Natural killer cell (primary cell): ENCODE measurements at regions not wholly inside any gene's neighbourhood (a gene's known extent, or its start where the extent isn't known, plus 50 kb on each side); places are given as distances from the start of the nearest gene placed in this dataset.

ENCODE experiments used
- ATAC-seq, 3 donors: fragments of 150-1000 bp in 2 of 3; fragments of 200-7000 bp in 1 of 3; cut with Tn5 transposase; 1 replicate in 1 of 3; 2 replicates in 2 of 3; pipeline ENCODE4 v1.10.0; 2021; ENCODE audit warnings: mild to moderate bottlenecking in 2 of 3, moderate library complexity in 2 of 3
- DNase-seq, 2 donors: peaks; one replicate each; pipeline versions ENCODE4 v3.0.0 to v3.0.0-alpha.2; 2013 to 2021; ENCODE audit warnings: mixed read lengths in 1 of 2
- H3K27ac ChIP-seq: one replicate; pipeline ENCODE4 v1.5.1; 2013; ENCODE audit warnings: mild to moderate bottlenecking, low read length
- H3K27me3 ChIP-seq: one replicate; pipeline ENCODE4 v1.6.1; 2013; ENCODE audit warnings: low read length; ENCODE audit not compliant: control insufficient read depth, insufficient read depth
- H3K36me3 ChIP-seq: one replicate; pipeline ENCODE4 v1.6.1; 2013; ENCODE audit warnings: low read length; ENCODE audit not compliant: control insufficient read depth, insufficient read depth
- H3K4me1 ChIP-seq: one replicate; pipeline ENCODE4 v1.6.1; 2013; ENCODE audit warnings: low read length; ENCODE audit not compliant: control insufficient read depth, insufficient read depth
- H3K4me3 ChIP-seq: one replicate; pipeline ENCODE4 v1.5.1; 2013; ENCODE audit warnings: low read length
- H3K9me3 ChIP-seq: one replicate; pipeline ENCODE4 v1.6.1; 2013; ENCODE audit warnings: low read length; ENCODE audit not compliant: control insufficient read depth, insufficient read depth
- H3K27ac Mint-ChIP-seq, 2 donors: one replicate each; pipeline ENCODE4 v1.8.0; 2022; ENCODE audit warnings: mild to moderate bottlenecking in 2 of 2, mixed read lengths in 2 of 2, moderate library complexity in 1 of 2
- H3K27me3 Mint-ChIP-seq, 2 donors: one replicate each; pipeline ENCODE4 v1.8.0; 2022; ENCODE audit warnings: low read depth in 2 of 2, mixed read lengths in 2 of 2
- H3K36me3 Mint-ChIP-seq: one replicate; pipeline ENCODE4 v1.8.0; 2022; ENCODE audit warnings: mixed read lengths
- H3K4me1 Mint-ChIP-seq, 2 donors: one replicate each; pipeline ENCODE4 v1.8.0; 2022; ENCODE audit warnings: mixed read lengths in 2 of 2
- H3K4me3 Mint-ChIP-seq: one replicate; pipeline ENCODE4 v1.8.0; 2022; ENCODE audit warnings: mild to moderate bottlenecking, moderate library complexity, mixed read lengths
- H3K9me3 Mint-ChIP-seq, 2 donors: one replicate each; pipeline ENCODE4 v1.8.0; 2022; ENCODE audit warnings: mixed read lengths in 2 of 2
- CTCF ChIP-seq: fragments of 200-600 bp; IDR thresholded peaks from one replicate; pipeline ENCODE4 v1.8.0; 2022; ENCODE audit warnings: antibody characterized with exemption
- WGBS: methylation state at CpG from one replicate; pipeline ENCODE4 v1.1.7; 2013; ENCODE audit warnings: missing lambda C conversion rate; ENCODE audit not compliant: insufficient coverage; 5-methylcytosine and 5-hydroxymethylcytosine counted together
- intact Hi-C: fragments of 100-400 bp; cut with micrococcal nuclease; formaldehyde crosslinking; loops from one replicate; pipeline ENCODE4 v1.14.2; 2022

- H3K27ac ChIP-seq: no peak overlapping the region
- Mint-ChIP-seq H3K9me3 (no peaks in the 10 kb centered on the region), H3K4me3 (no peak overlapping the region), H3K36me3 (no peaks in the 10 kb centered on the region), H3K4me1 (no peaks in the 10 kb centered on the region), H3K27ac (no peak overlapping the region), H3K27me3 (peaks cover 4 to 9% of the 10 kb centered on the region in 2 donors)
- 94% methylated on average over 2 of the region's 2 CpGs for WGBS
- DNase-seq (no peak), ATAC-seq (no peak)
- no peaks in the 10 kb centered on the region for H3K27me3 ChIP-seq
- intact Hi-C loops: no loop called here
- H3K4me3 ChIP-seq: no peak overlapping the region
- H3K36me3 ChIP-seq: no peaks in the 10 kb centered on the region
- no peaks in the 10 kb centered on the region for H3K4me1 ChIP-seq
- no peak for TF ChIP-seq CTCF
- H3K9me3 ChIP-seq: no peaks in the 10 kb centered on the region
These were observed 336.2 kb downstream of the EPHA4 start for GRCh38 chr2:221235941-221236340.

- DNase-seq (no peak), ATAC-seq (no peak)
- H3K4me3 ChIP-seq: no peak overlapping the region
- no peaks in the 10 kb centered on the region for H3K27me3 ChIP-seq
- no peaks in the 10 kb centered on the region for H3K9me3 Mint-ChIP-seq
- 75% methylated on average over 3 of the region's 3 CpGs for WGBS
- no peaks in the 10 kb centered on the region for H3K36me3 Mint-ChIP-seq
- no peaks in the 10 kb centered on the region for H3K4me1 ChIP-seq
- H3K9me3 ChIP-seq: no peaks in the 10 kb centered on the region
- no peak for TF ChIP-seq CTCF
- no peak overlapping the region for H3K4me3 Mint-ChIP-seq
- no peaks in the 10 kb centered on the region for H3K36me3 ChIP-seq
- H3K27ac Mint-ChIP-seq: no peak overlapping the region
- no peak overlapping the region for H3K27ac ChIP-seq
- H3K4me1 Mint-ChIP-seq: no peaks in the 10 kb centered on the region
- H3K27me3 Mint-ChIP-seq: peaks cover 10 to 13% of the 10 kb centered on the region in 2 donors
- intact Hi-C loops: no loop called here
These were observed 331.0 kb downstream of the EPHA4 start for GRCh38 chr2:221241072-221241471.

GRCh38 chr2:221243771-221244170 lies 328.3 kb downstream of the EPHA4 start:
- H3K27me3 ChIP-seq: no peaks in the 10 kb centered on the region
- no CpG with 5 or more reads among the region's 2 CpGs for WGBS
- H3K4me3 ChIP-seq: no peak overlapping the region
- no peaks in the 10 kb centered on the region for H3K4me1 Mint-ChIP-seq
- H3K9me3 Mint-ChIP-seq: no peaks in the 10 kb centered on the region
- no peak overlapping the region for H3K27ac Mint-ChIP-seq
- H3K27me3 Mint-ChIP-seq: peaks cover 7 to 13% of the 10 kb centered on the region in 2 donors
- H3K4me3 Mint-ChIP-seq: no peak overlapping the region
- no peaks in the 10 kb centered on the region for H3K36me3 Mint-ChIP-seq
- intact Hi-C loops: no loop called here
- no peak for DNase-seq
- no peak for TF ChIP-seq CTCF
- no peaks in the 10 kb centered on the region for H3K36me3 ChIP-seq
- H3K4me1 ChIP-seq: no peaks in the 10 kb centered on the region
- no peak overlapping the region for H3K27ac ChIP-seq
- no peak for ATAC-seq
- H3K9me3 ChIP-seq: no peaks in the 10 kb centered on the region

- H3K4me3 ChIP-seq: no peak overlapping the region
- Mint-ChIP-seq H3K9me3 (no peaks in the 10 kb centered on the region), H3K4me1 (no peaks in the 10 kb centered on the region), H3K36me3 (no peaks in the 10 kb centered on the region), H3K4me3 (no peak overlapping the region), H3K27me3 (peaks cover 7 to 22% of the 10 kb centered on the region in 2 donors), H3K27ac (no peak overlapping the region)
- TF ChIP-seq CTCF: no peak
- WGBS: 100% methylated on average over 1 of the region's 3 CpGs
- no peak overlapping the region for H3K27ac ChIP-seq
- intact Hi-C loops: no loop called here
- no peaks in the 10 kb centered on the region for H3K4me1 ChIP-seq
- H3K9me3 ChIP-seq: no peaks in the 10 kb centered on the region
- H3K27me3 ChIP-seq: no peaks in the 10 kb centered on the region
- no peak for DNase-seq
- no peaks in the 10 kb centered on the region for H3K36me3 ChIP-seq
- no peak for ATAC-seq
These were observed 327.1 kb downstream of the EPHA4 start for GRCh38 chr2:221245045-221245444.
